HEK293 (cell line): ENCODE measurements at regions not wholly inside any gene's neighbourhood (a gene's known extent, or its start where the extent isn't known, plus 50 kb on each side); places are given as distances from the start of the nearest gene placed in this dataset.

Source experiments
- CTCF ChIA-PET: fragments of 350-600 bp; formaldehyde crosslinking; extraction: SDS; loops from one replicate; lab custom pipeline; 2021; ENCODE audit warnings: antibody characterized with exemption; lab: Yijun Ruan, JAX
- POLR2A ChIA-PET: fragments of 300-600 bp; formaldehyde crosslinking; extraction: SDS; loops from one replicate; lab custom pipeline; 2020; ENCODE audit warnings: antibody characterized with exemption, inconsistent platforms; lab: Yijun Ruan, JAX
- H3K27ac ChIP-seq: fragments of 200-500 bp; sonication (Bioruptor generic); 2 replicates; pipeline ENCODE4 v1.5.1; 2014; ENCODE audit warnings: low read depth, low read length, control low read depth, inconsistent platforms; ENCODE audit errors: extremely low read depth
- H3K36me3 ChIP-seq, 2 experiments: fragments of 200-500 bp in 1 of 2; sonication (Bioruptor generic) in 1 of 2; 1 replicate in 1 of 2; 2 replicates in 1 of 2; pipeline ENCODE4 v1.5.1; 2014 to 2017; ENCODE audit warnings: inconsistent platforms in 2 of 2, low read length in 2 of 2; ENCODE audit not compliant: control insufficient read depth in 2 of 2, insufficient read depth in 1 of 2
- H3K4me1 ChIP-seq: fragments of 200-500 bp; sonication (Bioruptor generic); 2 replicates; pipeline ENCODE4 v1.5.1; 2014; ENCODE audit warnings: mild to moderate bottlenecking, low read length, inconsistent platforms; ENCODE audit not compliant: control insufficient read depth, insufficient read depth
- H3K4me3 ChIP-seq: 2 replicates; pipeline ENCODE4 v1.5.1; 2011; ENCODE audit warnings: low read depth, mild to moderate bottlenecking, control low read depth, low read length, moderate library complexity
- H3K9me3 ChIP-seq: fragments of 200-500 bp; sonication (Bioruptor generic); 2 replicates; pipeline ENCODE4 v1.5.1; 2014; ENCODE audit warnings: low read depth, low read length, inconsistent platforms; ENCODE audit not compliant: control insufficient read depth, insufficient read depth
- BCL6B ChIP-seq: fragments of 450-650 bp; formaldehyde crosslinking; IDR thresholded peaks from 2 replicates; pipeline ENCODE4 v1.5.1; 2017; ENCODE audit warnings: missing biosample characterization, missing genetic modification characterization
- EGR2 ChIP-seq: fragments of 450-650 bp; formaldehyde crosslinking; IDR thresholded peaks from 2 replicates; pipeline ENCODE4 v1.5.1; 2016; ENCODE audit warnings: low read depth, missing biosample characterization, missing genetic modification characterization
- GFI1B ChIP-seq: fragments of 450-650 bp; formaldehyde crosslinking; IDR thresholded peaks from 2 replicates; pipeline ENCODE4 v1.5.1; 2016; ENCODE audit warnings: missing biosample characterization, missing genetic modification characterization
- GLIS1 ChIP-seq: fragments of 450-650 bp; formaldehyde crosslinking; IDR thresholded peaks from 2 replicates; pipeline ENCODE4 v1.5.1; 2016; ENCODE audit warnings: missing biosample characterization, missing genetic modification characterization
- HOXC10 ChIP-seq: sonication (generic); formaldehyde crosslinking; IDR thresholded peaks from 2 replicates; pipeline ENCODE4 v1.8.1; 2023; ENCODE audit warnings: mild to moderate bottlenecking, missing genetic modification reagents
- KLF16 ChIP-seq: fragments of 450-650 bp; formaldehyde crosslinking; IDR thresholded peaks from 2 replicates; pipeline ENCODE4 v1.5.1; 2017; ENCODE audit warnings: missing biosample characterization, missing genetic modification characterization
- KLF17 ChIP-seq: fragments of 450-650 bp; formaldehyde crosslinking; IDR thresholded peaks from 2 replicates; pipeline ENCODE4 v1.5.1; 2016; ENCODE audit warnings: missing biosample characterization, missing genetic modification characterization
- OVOL3 ChIP-seq: fragments of 450-650 bp; formaldehyde crosslinking; IDR thresholded peaks from 2 replicates; pipeline ENCODE4 v1.5.1; 2016; ENCODE audit warnings: missing biosample characterization, missing genetic modification characterization
- PRDM1 ChIP-seq: fragments of 450-650 bp; formaldehyde crosslinking; IDR thresholded peaks from 2 replicates; pipeline ENCODE4; 2016; ENCODE audit warnings: missing biosample characterization, missing genetic modification characterization
- RBAK ChIP-seq: fragments of 450-650 bp; formaldehyde crosslinking; IDR thresholded peaks from 2 replicates; pipeline ENCODE4 v1.5.1; 2016; ENCODE audit warnings: missing biosample characterization, missing genetic modification characterization
- REPIN1 ChIP-seq: fragments of 450-650 bp; formaldehyde crosslinking; IDR thresholded peaks from 2 replicates; pipeline ENCODE4 v1.5.1; 2017; ENCODE audit warnings: missing biosample characterization, missing genetic modification characterization, low read depth
- SP2 ChIP-seq: fragments of 450-650 bp; formaldehyde crosslinking; IDR thresholded peaks from 2 replicates; pipeline ENCODE4 v1.5.1; 2016; ENCODE audit warnings: missing biosample characterization, missing genetic modification characterization
- TRIM28 ChIP-seq: IDR thresholded peaks from 2 replicates; pipeline ENCODE4 v1.6.1; 2011; ENCODE audit warnings: low read length, control low read depth, borderline replicate concordance
- YY1 ChIP-seq: fragments of 450-650 bp; formaldehyde crosslinking; IDR thresholded peaks from 2 replicates; pipeline ENCODE4 v1.5.1; 2018; ENCODE audit warnings: missing biosample characterization, missing genetic modification characterization
- ZBTB44 ChIP-seq: fragments of 450-650 bp; IDR thresholded peaks from 2 replicates; pipeline ENCODE4 v1.5.1; 2018; ENCODE audit warnings: missing biosample characterization, mild to moderate bottlenecking, missing genetic modification characterization
- ZIC2 ChIP-seq: fragments of 450-650 bp; formaldehyde crosslinking; IDR thresholded peaks from 2 replicates; pipeline ENCODE4 v1.5.1; 2016; ENCODE audit warnings: missing biosample characterization, missing genetic modification characterization
- ZNF121 ChIP-seq: fragments of 450-650 bp; formaldehyde crosslinking; IDR thresholded peaks from 2 replicates; pipeline ENCODE4 v1.5.1; 2016; ENCODE audit warnings: missing biosample characterization, missing genetic modification characterization
- ZNF138 ChIP-seq: fragments of 450-650 bp; formaldehyde crosslinking; IDR thresholded peaks from 2 replicates; pipeline ENCODE4 v1.5.1; 2016; ENCODE audit warnings: missing biosample characterization, missing genetic modification characterization, borderline replicate concordance
- ZNF16 ChIP-seq: fragments of 450-650 bp; formaldehyde crosslinking; IDR thresholded peaks from 2 replicates; pipeline ENCODE4 v1.5.1; 2016; ENCODE audit warnings: low read depth, missing biosample characterization, missing genetic modification characterization
- ZNF184 ChIP-seq: fragments of 450-650 bp; IDR thresholded peaks from 2 replicates; pipeline ENCODE4 v1.5.1; 2018; ENCODE audit warnings: missing biosample characterization, mild to moderate bottlenecking, missing genetic modification characterization
- ZNF223 ChIP-seq: fragments of 450-650 bp; formaldehyde crosslinking; IDR thresholded peaks from 2 replicates; pipeline ENCODE4 v1.5.1; 2016; ENCODE audit warnings: missing biosample characterization, missing genetic modification characterization
- ZNF416 ChIP-seq: fragments of 450-650 bp; formaldehyde crosslinking; IDR thresholded peaks from 2 replicates; pipeline ENCODE4 v1.5.1; 2016; ENCODE audit warnings: missing biosample characterization, missing genetic modification characterization
- ZNF423 ChIP-seq: fragments of 450-650 bp; formaldehyde crosslinking; IDR thresholded peaks from 2 replicates; pipeline ENCODE4 v1.5.1; 2016; ENCODE audit warnings: missing biosample characterization, missing genetic modification characterization
- ZNF514 ChIP-seq: fragments of 450-650 bp; formaldehyde crosslinking; IDR thresholded peaks from 2 replicates; pipeline ENCODE4 v1.5.1; 2016; ENCODE audit warnings: missing biosample characterization, missing genetic modification characterization
- ZNF521 ChIP-seq: fragments of 450-650 bp; formaldehyde crosslinking; IDR thresholded peaks from 2 replicates; pipeline ENCODE4 v1.5.1; 2017; ENCODE audit warnings: missing biosample characterization, mild to moderate bottlenecking, missing genetic modification characterization
- ZNF549 ChIP-seq: fragments of 450-650 bp; IDR thresholded peaks from 2 replicates; pipeline ENCODE4 v1.5.1; 2018; ENCODE audit warnings: missing biosample characterization, missing genetic modification characterization, mild to moderate bottlenecking, inconsistent platforms, moderate library complexity
- ZNF585B ChIP-seq: fragments of 450-650 bp; formaldehyde crosslinking; IDR thresholded peaks from 2 replicates; pipeline ENCODE4 v1.5.1; 2016; ENCODE audit warnings: missing biosample characterization, missing genetic modification characterization
- ZNF596 ChIP-seq: fragments of 450-650 bp; IDR thresholded peaks from 2 replicates; pipeline ENCODE4 v1.5.0; 2018; ENCODE audit warnings: missing biosample characterization, mild to moderate bottlenecking, missing genetic modification characterization, moderate library complexity
- ZNF704 ChIP-seq: fragments of 450-650 bp; formaldehyde crosslinking; IDR thresholded peaks from 2 replicates; pipeline ENCODE4 v1.5.1; 2016; ENCODE audit warnings: missing biosample characterization, missing genetic modification characterization
- ZSCAN16 ChIP-seq: fragments of 450-650 bp; formaldehyde crosslinking; IDR thresholded peaks from 2 replicates; pipeline ENCODE4 v1.5.1; 2016; ENCODE audit warnings: missing biosample characterization, missing genetic modification characterization
- ZXDB ChIP-seq: fragments of 450-650 bp; formaldehyde crosslinking; IDR thresholded peaks from 2 replicates; pipeline ENCODE4 v1.5.1; 2016; ENCODE audit warnings: missing biosample characterization, missing genetic modification characterization

GRCh38 chr7:22907805-22908204 lies 85.2 kb upstream of the TOMM7 start:
- Histone ChIP-seq H3K27ac (no peak overlapping the region), H3K4me3 (no peak overlapping the region), H3K4me1 (no peaks in the 10 kb centered on the region), H3K36me3 (no peaks in the 10 kb centered on the region), H3K9me3 (no peaks in the 10 kb centered on the region)
- CTCF ChIA-PET = no interaction called here
- no peak for TF ChIP-seq ZNF521 (tag by site-specific recombination)
- TF ChIP-seq RBAK (tag by site-specific recombination) = no peak
- no peak for TF ChIP-seq ZNF596
- no peak for TF ChIP-seq TRIM28
- TF ChIP-seq GLIS1 (tag by site-specific recombination) = no peak
- no peak for TF ChIP-seq YY1 (tag by site-specific recombination)
- TF ChIP-seq ZNF704 (tag by site-specific recombination) = no peak
- no peak for TF ChIP-seq ZIC2 (tag by site-specific recombination)
- TF ChIP-seq ZNF416 (tag by site-specific recombination) = no peak
- no peak for TF ChIP-seq REPIN1 (tag by site-specific recombination)
- no peak for TF ChIP-seq ZNF514
- TF ChIP-seq ZNF138 (tag by site-specific recombination) = no peak
- no peak for TF ChIP-seq BCL6B (tag by site-specific recombination)
- TF ChIP-seq GFI1B (tag by site-specific recombination) = no peak
- no peak for TF ChIP-seq ZBTB44
- POLR2A ChIA-PET = no interaction called here

- Histone ChIP-seq H3K4me3 (no peak overlapping the region), H3K27ac (no peak overlapping the region), H3K4me1 (no peaks in the 10 kb centered on the region), H3K9me3 (no peaks in the 10 kb centered on the region), H3K36me3 (no peaks in the 10 kb centered on the region)
- ChIA-PET POLR2A (no interaction called here), CTCF (no interaction called here)
- TF ChIP-seq ZNF223 (tag by site-specific recombination) (no peak), ZNF121 (no peak), REPIN1 (tag by site-specific recombination) (no peak), ZXDB (tag by site-specific recombination) (no peak), EGR2 (no peak), PRDM1 (no peak), ZNF423 (no peak), ZNF549 (tag by site-specific recombination) (no peak)
Measured at GRCh38 chr7:22900784-22901183, 78.1 kb upstream of the TOMM7 start.

- no peak overlapping the region for H3K4me3 ChIP-seq
- no peak overlapping the region for H3K27ac ChIP-seq
- ChIA-PET POLR2A (no interaction called here), CTCF (interaction anchor here (0.5 to 0.6 kb wide), 3 partner anchors 18 to 275 kb away, joined by 3 to 5 read pairs (median 3); no protein-coding TSS in a partner anchor)
- no peaks in the 10 kb centered on the region for H3K36me3 ChIP-seq
- H3K9me3 ChIP-seq = no peaks in the 10 kb centered on the region
- H3K4me1 ChIP-seq = no peaks in the 10 kb centered on the region
- TF ChIP-seq OVOL3 (no peak), KLF16 (tag by site-specific recombination) (no peak), ZNF585B (no peak), ZSCAN16 (tag by site-specific recombination) (no peak), HOXC10 (CRISPR knock-in tag) (no peak), ZNF184 (no peak), ZNF16 (tag by site-specific recombination) (no peak), KLF17 (tag by site-specific recombination) (no peak), SP2 (no peak)
Measured at GRCh38 chr7:22900101-22900500, 77.5 kb upstream of the TOMM7 start.
